Stimulated activated CD4-positive, alpha-beta T cell treated with anti-CD3 and anti-CD28 coated beads, Interleukin-4, amount 100 ng/mL, for 1 hour (primary cell): ENCODE measurements at regions not wholly inside any gene's neighbourhood (a gene's known extent, or its start where the extent isn't known, plus 50 kb on each side); places are given as distances from the start of the nearest gene placed in this dataset.

ENCODE experiments used
- DNase-seq: peaks from one replicate; pipeline ENCODE4 v3.0.0-alpha.2; 2020

DNA sequence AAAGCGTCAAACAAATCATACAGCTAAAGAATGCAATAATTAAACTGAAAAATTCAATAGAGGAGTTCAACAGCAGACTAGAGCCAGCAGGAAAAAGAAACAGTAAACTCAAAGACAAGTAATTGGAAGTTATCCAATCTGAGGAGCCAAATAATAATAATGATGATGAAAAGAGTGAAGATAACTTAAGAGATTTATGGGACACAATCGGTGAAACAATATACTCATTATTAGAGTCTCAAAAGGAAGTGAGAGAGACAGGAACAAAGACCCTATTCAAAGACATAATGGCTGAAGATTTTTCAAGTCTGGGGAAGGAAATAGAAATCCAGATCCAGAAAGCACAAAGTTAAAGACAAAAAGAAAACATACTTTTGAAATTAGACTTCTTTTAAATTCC is 263.9 kb upstream of the NR4A3 start:
- DNase-seq: no peak

- no peak for DNase-seq
These were observed 261.9 kb upstream of the NR4A3 start for GRCh38 chr9:99559776-99560175.

DNA sequence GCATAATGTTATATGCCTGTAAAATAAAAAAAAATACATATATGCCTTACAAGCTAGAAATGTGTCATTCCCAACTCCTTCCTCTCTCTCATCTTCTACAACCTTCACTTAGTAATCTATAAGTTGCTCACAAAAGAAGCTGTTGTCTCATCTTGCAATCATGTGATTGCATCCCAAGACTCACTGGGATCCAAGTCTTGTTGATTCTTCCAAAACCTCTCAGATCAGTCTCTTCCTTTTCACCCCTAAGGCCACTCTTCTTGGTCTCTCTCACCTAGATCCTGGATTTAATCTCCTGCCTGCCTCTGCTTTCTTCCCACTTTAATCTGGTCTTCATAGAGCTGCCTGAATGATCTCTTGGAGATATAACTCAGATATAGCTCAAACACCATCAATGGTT is 261.1 kb upstream of the NR4A3 start:
- DNase-seq: no peak

DNA sequence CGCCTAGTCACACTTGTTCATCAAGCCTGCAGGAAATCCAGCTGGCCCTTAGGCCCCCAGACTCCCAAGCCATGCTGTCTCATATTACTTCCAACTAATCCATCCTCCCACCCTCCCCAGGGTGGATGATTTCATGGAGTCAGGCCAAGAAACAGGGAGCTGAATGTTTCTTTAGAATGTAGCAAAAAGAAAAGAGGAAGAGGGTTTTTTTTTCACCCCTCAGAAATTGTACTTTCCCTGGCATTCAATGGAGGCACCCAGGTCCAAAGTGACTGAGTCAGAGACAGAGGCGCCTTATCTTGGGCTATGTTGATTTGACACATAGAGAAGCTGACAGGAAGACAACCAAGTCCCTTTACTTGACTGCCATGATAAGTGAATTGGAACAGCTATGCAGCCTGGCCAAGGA is 260.2 kb upstream of the NR4A3 start:
- DNase-seq: no peak

GRCh38 chr9:99561961-99562565 is 259.6 kb upstream of the NR4A3 start:
- no peak for DNase-seq

DNA sequence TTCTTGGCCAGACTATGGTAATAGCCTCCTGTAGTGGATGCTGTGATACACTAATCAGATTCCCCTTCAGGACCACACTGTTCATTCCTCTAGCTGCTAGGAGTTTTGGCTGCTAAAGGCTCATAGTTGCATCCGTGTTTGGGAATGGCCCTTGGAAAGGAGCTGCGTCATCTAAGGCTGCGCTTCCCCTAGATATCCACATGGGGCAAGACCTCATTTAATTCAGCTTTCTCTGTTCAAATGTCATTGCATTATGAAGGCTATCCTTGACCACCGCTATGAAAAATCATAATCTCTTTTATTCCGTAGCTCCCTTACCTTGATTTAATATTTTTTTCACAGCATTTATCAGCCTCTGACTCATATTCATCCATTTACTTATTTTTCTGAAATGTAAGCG is 258.3 kb upstream of the NR4A3 start:
- no peak for DNase-seq

DNA sequence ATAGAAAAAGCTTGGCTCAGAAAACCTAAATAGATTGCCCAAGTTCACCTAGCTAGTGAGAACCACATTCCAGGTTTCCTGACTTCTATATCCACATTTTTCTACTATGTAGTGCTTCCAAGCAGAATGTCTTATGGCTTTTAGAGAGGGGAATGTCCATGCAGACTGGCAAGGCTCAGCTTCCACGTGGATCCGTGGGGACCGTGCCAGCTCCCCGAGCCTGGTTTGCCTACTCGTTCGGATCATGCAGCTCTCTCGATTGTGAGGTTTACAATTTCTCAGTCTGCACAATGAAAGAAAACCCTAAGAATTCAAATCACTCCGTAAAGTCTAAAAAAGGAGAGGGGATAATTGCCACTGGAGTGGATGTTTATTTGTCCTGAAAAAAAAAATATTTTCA is 256.5 kb upstream of the NR4A3 start:
- DNase-seq: no peak

DNA sequence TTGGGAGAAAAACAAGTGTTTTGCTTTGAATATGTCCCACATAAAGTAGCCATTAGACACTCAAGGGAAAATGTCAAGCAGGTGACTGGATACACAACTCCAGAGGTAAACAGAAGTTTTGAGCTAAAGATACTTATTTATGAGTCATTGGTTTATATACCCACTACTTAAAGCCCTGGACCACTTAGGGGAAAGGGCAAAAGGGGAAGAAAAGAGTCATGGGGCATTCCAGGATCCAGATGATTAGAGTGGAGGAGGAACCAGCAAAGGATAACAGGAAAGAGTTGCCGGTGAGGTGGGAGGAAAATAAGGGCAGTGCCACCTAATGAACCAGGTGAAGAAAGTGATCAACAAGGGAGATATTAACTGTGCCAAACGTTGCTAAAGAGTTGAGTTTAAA is 254.2 kb upstream of the NR4A3 start:
- no peak for DNase-seq

DNA sequence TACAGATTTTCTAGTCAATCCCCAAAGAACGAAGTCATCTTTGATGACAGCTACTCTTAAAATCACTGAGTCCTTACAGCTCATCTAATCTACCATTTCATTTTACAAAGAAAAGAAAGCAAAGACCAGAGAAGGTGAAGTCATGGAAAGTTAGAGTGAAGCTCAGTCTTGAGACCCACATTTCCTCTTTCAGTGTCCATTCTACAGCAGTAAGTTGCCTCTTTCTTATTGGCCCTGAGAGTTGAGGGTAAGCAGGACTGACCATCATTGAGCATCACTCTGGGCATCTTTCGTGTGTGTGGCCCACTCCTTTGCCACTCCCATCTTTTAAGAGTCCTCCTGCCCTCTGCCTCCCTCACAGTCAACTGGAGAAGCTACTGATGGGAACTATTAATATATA is 251.8 kb upstream of the NR4A3 start:
- DNase-seq: no peak

GRCh38 chr9:99572567-99572966 is 249.1 kb upstream of the NR4A3 start:
- DNase-seq: no peak

DNA sequence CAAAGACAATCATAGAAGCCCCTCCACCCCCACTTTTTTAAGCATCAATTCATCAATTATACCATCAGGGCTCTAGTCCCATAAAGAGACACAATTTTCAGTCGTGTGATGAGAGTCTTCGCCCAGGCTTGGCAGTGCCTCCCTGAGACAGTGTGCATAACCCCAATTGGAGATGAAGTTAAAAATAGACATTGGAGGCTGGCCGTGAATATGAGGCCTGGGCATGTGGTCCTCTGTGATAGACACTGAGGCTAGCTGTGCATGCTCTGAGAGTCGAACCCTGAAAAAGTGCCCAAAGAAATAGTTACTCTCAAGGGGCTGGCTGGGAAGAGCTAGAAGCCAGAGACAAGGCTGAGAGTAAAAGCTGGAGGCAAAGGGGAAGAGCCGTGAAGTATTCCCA is 248.6 kb upstream of the NR4A3 start:
- no peak for DNase-seq

DNA sequence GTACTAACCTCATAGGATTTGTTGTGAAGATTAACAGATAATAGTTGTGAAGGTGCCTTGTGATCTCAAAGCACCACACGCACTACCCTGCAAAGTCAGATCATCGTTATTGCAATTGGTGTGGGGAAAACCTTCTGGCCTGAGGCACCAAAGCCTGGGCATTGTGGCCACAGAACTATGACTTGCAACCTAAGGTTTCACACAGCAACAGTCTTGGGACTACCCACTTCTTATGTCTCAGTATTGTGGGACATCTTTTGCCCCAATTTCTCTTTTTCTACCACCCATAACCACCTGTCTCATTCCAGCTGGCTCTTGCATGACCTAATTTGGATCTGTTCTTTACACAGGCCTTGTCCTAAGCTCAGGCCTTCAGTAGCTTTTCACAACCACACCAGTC is 247.8 kb upstream of the NR4A3 start:
- DNase-seq: no peak

DNA sequence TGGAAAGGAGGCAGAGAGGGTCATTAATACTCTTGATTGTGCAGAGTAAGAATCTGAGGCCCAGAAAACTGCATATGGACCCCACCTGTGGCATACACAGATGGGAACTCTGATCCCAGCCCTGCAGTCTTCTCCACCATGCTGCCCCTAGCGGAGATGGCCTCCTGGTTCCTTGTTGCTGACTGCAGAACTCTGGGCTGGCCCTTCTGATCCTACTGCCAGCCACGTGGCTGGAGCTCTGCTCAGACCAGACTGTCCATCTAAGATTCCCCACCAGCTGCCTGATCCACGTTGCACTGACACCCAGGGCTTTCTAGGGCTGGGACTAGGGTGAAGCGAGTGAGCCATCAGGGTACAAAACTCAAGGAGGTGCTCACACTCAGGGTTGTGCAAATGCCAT is 245.7 kb upstream of the NR4A3 start:
- DNase-seq: no peak

DNA sequence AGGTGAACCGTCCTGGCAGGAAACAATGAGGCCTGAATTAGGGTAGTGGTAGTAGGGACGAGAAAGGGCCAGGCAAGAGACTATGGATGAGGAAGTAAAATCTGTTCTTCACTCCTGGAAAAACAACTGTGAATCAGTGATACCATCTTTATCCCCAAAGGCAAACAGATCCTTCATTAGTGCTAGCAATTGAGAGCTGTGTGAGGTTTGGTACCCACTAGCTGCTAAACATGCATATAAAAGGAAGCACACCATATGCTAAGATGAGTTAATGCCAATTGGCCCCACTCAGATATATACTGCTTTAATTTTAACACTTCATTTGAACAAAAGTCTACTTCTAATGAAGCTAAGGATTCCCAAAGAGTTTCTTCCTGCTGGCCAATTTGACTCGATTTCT is 244.8 kb upstream of the NR4A3 start:
- no peak for DNase-seq

- DNase-seq: no peak
These were observed 244.3 kb upstream of the NR4A3 start for GRCh38 chr9:99577351-99577750.

DNA sequence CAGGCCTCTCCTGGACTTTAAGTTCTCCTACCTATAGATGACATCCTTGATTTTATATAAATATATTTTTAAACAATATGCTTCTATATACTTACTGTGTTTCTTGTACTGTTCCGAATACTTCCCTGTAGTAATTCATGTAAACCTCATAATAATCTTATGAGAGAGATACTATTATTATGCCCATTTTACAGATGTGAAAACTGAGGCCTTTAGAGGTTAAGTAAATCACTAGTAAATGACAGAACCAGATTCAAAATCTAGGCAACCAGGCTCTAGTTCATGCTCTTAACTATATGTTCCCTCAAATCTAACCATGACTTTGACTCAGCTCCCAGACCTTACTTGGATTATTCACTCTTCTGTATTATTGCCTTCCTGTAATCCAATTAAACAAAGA is 243.0 kb upstream of the NR4A3 start:
- no peak for DNase-seq

DNA sequence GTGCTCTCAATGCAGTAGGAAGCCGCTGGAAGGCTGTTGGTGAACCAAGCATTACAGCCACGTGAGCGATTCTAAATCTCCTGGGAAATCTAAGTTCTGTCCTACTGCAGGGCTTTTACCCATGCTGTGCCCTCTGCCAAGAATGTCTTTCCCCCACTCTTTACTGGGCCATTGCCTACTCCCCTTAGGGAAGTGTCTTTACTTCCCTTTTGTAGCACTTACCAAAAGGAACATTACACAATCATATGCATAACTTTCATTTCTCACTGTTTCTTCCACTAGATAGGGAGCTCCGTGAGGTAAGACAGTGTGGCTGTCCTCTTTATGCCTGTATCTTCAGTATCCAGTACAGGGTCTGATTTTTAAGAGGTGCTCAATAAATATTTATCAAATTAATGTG is 241.7 kb upstream of the NR4A3 start:
- DNase-seq: no peak

DNA sequence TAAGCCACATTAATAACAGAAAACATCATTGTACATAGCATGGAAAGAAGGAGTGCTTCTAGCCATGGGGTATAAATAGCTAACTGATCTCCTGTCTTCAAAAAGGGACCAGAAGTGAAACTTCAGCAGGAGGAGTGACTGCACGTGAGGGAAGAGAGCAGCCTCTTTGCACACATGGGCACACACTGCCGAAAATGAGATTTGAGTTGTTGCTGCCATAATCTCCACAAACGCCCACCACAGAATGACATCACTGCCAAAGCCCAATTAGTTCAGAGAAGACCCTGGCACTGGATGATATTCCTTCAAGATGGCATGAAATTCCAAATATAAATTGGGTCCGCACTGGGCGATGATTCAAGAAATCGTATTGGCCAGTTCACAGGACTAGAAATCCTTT is 238.9 kb upstream of the NR4A3 start:
- no peak for DNase-seq

DNA sequence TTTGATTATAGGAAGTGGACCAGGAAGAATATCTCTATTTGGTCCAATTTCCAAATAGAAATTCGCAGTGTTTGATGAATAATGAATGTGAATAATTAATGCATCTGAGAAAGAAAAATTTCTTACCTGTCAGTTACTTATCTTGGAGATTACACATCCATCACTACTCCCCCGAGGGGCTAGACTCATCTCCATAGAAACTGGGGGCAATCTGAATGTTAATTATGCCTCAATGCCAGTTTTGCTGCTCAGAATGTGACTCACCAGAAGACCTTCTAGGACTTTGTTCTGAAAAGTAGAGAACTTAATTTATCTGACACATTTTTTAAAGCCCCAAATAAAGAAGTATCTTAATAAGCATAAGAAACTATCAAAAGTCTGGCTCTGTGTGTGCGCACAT is 233.4 kb upstream of the NR4A3 start:
- no peak for DNase-seq

DNA sequence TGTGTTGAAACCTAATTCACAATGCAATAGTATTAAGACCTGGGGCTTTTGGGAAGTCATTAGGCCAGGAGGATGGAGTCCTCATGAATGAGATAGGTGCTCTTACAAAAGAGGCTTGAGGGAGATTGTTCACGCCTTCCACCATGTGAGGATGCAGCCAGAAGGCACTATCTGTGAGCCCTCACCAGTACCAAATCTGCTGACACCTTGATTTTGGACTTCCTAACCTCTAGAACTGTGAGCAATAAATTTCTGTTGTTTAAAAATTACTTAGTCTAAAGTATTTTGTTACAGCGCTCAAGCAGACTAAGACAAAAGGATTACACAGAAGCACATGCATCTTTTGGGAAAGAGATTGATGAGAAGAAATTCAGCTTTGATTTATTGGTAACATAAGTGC is 232.9 kb upstream of the NR4A3 start:
- DNase-seq: no peak

- DNase-seq: no peak
These were observed 231.3 kb upstream of the NR4A3 start for GRCh38 chr9:99590410-99590809.

DNA sequence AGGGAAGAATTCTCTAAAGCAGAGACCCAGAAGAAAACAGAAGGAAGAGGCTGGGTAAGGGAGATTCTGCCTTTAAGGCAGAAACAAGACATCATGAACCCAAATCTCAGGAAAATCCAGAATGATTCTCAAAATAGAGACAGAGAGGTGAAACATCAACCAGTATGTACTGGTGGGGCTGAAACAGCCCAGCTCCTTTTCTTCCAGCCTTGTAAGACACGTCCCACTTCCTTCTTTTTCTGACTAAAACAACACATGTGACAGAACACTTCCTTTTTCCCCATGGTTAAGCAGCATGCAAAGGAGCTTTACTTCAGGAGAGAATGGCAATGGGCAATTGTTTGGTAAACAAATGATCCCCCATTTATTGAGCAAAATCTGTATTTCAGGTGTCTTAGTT is 230.8 kb upstream of the NR4A3 start:
- no peak for DNase-seq

DNA sequence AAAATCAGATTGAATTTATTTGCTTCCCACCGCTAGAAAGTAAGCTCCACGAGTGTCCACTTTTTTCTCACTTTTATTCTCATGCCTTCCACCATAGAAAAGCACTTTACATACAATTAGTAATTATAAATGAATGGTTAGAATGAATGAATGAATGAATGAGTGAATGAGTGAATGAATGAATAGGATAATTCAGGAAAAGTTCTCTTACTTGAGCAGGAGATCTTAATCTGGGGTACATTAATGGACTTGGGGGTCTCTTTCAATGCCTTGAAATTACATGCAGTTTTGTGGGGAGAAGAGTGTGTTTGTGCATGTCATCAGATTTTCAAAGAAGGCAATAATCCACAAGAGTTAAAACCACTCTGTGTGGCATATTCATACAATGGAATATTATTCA is 229.9 kb upstream of the NR4A3 start:
- DNase-seq: no peak

- DNase-seq: no peak
These were observed 228.7 kb upstream of the NR4A3 start for GRCh38 chr9:99592834-99593574.

DNA sequence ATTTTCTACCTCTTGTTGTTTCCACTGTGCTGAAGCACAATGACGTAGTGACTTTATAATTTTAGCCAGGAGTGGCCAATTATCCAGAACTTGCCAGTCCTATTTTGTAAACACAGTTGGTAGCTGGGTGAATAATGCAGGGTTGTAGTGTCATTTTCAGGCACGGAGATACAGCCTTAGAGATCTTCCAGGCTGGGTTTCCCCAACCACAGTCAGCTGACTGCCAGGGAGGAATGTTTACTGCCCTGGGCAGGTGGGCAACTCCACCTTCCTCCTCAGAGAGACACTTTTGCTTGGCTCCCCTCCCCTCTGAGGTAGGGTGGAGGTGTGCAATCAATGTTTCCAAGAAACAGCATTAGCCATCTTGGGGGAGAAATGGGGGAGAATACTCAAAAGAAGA is 228.1 kb upstream of the NR4A3 start:
- no peak for DNase-seq
